Central memory CD4-positive, alpha-beta T cell (primary cell): ENCODE measurements at regions not wholly inside any gene's neighbourhood (a gene's known extent, or its start where the extent isn't known, plus 50 kb on each side); places are given as distances from the start of the nearest gene placed in this dataset.

Experiments used
- DNase-seq: peaks from one replicate; pipeline ENCODE4 v3.0.0; 2022

DNA sequence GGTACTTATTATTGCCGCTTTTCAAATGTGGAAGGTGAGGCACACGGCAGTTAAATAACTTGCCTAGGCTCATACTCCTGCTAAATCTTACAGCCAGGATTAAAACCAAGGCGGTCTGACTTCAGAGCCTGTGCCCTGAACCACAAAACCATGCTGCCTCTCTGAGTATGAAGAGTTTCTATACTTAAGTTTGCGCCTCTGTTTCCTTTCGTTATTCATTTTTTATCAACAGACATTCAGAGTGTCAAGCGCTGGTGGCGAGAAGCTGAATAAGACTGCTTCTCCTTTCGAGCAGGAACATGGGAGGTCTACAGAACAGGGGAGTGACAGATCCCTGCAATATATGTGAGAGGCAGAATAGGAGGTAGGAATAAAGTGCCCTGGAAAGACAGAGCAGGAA is 96.0 kb upstream of the DUSP10 start:
- peak; percentile 9 for DNase-seq

DNA sequence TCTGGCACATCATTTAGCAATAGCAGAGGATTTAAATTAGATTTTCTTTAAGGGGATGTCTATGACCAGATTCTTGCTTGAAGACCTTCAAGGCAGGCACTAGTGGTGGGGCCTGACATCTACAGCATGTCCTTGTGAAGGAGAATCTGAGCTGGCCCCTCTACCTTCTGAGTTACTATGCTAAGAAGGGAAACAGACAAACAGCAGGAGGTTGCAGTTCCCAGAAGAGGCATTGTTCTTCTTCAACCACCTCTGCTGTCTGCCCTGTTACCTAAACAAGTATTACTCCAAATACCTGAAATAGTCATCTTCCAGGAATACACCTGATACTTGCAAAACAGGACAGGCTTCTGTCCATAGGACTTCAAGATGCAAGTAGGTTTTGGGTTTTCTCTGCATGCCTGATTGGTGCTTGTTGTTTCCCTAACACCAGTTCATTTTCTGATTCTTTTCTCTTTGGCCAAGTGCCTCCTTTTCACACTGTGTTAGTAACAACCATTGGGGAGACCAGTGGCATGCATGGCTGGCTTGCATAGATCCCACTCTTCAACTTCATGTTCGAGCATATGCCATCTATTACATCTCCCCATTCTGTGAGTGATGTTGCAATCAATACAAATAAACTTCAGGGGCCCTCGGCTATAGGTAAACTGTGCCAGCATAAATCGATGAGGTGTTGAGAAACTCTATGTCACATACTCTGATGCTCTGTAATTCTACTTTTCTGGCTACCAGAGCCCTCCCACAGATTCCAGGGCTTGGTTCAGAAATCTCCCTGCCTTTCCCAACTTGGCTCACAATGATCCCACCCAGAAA is 93.0 kb upstream of the DUSP10 start:
- no peak for DNase-seq

DNA sequence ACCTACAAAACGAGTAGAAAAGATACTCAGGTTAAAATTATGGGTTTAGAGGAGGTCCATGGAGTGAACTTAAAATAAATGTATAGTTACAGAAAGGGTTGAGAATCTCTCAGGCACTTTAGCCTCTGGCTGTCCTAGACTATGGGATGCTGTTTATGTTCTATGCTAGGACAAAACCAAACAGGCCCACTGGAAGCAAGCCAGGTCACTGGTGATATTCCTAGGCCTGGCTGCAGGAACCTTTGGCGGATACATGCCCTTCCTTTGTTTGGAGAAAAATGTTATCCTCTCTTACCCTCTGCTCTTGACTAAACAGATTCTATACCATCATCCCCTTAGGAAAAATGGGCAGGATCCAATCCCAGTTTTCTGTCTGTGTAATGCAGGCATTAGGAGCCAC is 90.7 kb upstream of the DUSP10 start:
- no peak for DNase-seq

DNA sequence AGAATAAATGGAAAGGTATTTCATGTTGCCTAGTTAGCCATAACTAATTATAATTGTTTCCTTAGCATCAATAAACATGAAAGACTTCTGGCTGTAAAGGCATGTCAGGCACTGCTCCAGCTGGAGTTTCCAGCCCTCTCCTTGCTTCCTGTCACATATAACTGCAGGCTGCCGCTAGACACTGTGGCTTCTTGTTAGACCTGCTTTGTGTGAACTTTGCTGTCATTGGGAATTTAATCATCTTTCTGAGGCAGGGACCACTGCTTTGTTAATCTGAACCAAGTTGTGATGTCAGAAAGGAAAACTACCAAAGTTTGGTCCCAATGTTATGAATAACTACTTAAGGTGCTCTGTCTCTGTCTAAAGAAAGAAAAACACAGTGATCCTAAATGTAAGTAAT is 90.3 kb upstream of the DUSP10 start:
- no peak for DNase-seq

DNA sequence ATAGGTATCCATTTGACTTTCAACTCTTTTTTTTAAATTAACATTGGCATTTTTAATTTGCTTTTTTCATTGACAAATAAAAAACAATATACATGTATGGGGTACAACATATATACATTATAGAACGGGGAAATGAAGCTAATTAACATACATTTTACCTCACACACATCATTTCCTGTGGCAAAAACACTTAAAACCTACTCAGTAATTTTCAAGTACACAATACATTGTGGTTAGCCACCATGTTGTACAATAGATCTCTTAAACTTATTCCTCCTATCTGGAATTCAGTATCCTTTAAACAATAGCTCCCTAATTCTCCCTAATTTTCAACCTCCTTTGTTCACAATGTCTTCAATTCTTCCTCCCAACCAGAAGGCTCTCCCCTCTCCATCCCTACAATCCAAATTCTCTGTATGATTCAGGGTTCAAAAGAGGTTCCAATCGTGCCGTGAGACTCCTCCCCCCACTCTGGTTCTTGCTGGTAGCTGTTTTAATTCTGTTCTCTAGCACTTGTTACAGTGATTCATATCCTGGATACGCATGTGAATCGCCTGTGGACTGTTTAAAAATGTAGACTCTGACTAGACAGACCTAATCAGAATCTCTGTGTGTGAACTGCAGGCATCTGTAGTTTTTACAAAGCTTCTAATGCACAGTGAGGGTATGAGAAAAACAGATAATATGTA is 87.6 kb upstream of the DUSP10 start:
- peak; percentile 34 for DNase-seq

DNA sequence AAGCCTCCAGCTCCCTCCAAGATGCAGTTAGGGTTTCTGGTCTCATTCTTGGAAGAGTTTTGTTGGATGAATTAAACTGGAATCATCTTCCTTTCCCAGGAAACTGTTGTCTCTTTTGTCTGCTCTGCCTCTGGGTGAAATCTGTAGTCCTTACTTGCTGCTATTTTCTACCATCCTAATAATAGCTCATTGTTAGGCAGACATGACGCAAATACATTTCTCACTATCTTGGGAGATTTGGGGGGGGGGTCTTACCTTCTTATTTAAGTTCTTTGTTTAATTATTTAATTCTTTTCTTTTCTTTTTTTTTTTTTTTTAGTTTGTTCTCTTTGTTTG is 85.4 kb upstream of the DUSP10 start:
- no peak for DNase-seq

DNA sequence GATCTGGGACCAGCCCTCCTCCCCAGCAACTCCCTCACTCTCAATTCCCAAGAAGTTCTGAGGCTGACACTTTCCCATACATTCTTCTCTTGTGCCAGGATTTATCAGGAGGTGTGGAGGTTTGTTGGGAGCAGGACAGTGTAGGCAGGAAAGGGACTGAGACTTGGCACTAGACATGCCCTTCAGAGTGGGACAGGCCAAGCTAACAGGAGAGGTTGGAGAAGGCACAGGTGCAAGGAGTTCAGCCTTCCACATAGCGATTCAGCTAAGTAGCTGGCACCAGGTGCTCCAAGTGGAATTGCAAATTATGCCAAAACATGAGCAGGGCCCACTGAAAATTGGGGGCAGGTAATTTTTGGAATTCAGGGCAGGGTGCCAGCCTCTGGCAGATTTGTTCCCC is 83.0 kb upstream of the DUSP10 start:
- no peak for DNase-seq

DNA sequence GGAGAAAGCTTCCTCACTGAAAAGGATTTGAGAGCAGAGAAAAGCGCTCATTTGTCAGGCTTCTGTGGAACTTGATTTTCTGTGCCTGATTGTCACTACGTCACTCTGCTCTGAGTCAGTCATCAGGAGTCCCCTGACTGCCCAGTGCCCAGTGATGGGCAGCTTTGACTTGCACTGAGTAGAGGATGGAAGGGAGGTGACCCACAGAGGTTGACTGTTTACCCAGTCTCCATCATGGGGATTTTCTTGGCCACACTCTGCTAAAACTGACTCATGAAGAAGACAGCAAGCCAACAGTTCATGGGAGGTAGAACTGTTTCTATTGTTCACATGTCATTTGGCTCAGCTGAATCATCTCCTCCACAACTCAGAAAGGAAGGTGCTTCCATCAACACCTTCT is 82.1 kb upstream of the DUSP10 start:
- DNase-seq, result no peak

DNA sequence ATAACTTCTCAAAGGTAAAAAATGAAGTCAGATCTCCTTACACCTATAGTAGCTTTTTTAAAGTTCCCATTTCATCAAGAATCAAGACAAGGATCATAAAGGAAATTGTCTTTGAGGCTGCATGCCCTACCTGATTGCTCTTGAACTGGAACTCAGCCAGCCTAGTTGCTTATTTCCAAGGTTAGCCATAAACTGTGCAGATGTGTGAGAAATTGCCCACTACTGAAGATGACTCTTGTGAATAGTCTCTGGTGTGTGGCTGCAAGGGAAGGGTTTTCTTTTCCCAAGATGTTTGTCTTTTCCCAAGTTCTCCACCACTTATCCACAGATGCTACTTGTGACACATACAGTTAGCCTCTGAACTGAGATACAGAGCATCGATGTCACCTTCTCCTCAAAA is 81.7 kb upstream of the DUSP10 start:
- DNase-seq, result no peak

DNA sequence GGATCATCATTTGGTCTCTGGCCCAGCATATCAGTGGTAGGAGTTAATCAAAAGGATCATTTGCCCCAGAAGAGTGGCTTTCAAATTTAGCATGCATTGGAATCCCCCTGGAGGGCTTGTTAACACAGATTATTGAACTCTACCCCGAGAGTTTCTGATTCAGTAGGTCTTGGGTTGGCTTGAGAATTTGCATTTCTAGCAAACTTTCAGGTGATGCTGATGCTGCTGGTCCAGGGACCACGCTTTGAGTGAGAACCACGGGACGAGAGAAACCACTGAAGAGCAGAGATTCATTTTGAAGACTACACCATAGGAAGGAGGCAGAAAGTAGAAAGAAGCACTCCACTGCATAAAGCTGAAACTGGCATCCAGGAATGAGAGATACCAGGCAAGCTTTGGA is 81.3 kb upstream of the DUSP10 start:
- DNase-seq, result no peak

DNA sequence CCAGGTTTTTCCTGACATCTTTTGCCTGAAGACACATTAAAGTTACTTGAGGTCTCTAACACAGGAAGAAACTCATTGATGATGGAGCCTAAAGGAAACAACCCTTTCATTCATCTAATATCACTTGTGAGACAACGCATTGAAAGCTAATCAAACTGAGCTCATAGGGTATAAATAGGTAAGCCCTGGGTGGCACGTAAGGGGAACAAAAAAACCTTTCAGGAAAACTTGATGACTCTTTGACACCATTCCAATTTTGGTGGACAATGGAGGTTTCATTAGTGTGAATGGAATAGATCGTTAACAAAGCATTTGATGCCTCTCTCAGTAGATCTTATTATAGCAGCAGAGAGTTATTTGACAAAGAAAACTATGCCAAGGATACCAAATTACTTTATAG is 80.7 kb upstream of the DUSP10 start:
- no peak for DNase-seq

DNA sequence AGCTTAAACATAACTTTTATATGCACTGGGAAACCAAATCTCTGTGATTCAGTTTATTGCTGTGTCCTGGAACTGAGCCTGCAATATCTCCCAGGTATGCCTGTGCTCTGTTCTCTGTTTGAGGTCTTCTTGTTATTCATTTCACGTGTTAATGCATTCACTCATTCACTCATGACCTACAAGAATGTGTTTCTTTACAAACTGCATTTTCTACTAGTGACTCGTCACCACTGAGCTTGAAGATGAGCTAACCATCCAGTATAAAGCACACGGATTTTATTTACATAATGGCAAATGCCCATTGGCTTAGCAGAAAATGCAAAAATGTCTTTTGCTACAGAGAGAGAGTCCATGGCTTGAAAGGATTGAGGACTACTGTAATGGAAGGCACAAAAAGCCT is 75.0 kb upstream of the DUSP10 start:
- no peak for DNase-seq

DNA sequence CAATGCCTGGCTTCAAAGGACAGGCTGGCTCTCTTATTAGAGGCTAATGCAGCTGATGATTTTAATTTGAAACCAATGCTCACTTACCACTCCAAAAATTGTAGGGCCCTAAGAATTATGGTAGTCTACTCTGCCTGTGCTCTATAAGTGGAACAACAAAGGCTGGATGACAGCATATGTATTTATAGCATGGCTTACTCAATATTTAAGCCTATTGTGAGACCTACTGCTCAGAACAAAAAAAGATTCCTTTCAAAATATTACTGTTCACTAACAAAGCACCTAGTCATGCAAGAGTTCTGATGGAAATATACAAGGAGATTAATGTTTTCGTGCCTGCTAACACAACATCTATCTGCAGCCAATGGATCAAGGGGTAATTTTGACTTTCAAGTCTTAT is 73.8 kb upstream of the DUSP10 start:
- DNase-seq, result no peak

DNA sequence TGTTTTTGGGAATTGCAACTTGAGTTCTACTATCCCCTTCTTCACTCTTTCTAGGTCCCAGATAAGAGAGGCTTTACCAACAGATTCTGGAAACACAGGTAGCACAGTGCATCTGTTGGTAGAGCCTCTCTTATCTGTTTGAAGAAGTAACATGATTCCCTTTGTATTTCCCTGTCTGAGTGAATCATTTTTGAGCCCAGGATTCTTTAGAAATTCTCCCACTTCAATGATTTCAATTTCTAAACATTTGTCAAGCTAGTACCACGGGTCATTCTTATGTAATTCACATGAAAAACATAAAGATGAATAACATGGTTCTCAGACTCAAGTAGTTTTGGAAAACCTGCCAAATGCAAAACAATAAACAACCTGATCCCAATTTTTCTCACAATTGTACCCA is 72.0 kb upstream of the DUSP10 start:
- DNase-seq, result no peak

DNA sequence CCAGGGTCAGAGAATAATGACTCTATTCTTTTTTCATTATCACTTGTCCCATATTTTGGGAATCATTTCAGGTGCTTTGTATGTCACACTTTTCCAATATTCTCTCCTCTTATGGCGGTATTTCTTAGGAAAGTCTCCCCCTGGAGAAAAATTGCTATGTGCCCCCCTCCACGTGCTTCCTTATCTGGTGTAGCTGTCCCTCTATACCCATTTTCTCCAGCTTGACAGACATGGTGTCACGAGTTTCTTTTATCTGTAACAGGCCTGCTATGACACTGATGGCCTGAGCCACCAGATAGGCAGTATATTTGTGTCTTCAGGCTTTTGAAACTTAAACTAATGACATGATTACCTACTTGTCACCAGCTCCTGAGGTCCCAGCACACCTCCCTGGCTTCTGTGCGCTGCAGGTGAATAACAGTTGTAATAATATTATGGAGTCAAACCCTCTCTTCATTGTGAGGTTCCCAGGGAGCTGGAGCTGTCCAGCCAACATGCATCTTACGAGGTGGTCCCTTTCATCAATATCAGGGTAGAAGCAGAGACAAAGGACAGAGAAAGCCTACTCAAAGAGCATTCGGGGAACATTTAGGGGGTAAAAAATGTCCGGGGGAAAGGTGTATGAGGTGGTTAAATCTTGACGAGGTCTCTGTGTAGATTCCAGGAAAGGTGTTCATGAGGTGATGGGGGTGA is 71.2 kb upstream of the DUSP10 start:
- no peak for DNase-seq

DNA sequence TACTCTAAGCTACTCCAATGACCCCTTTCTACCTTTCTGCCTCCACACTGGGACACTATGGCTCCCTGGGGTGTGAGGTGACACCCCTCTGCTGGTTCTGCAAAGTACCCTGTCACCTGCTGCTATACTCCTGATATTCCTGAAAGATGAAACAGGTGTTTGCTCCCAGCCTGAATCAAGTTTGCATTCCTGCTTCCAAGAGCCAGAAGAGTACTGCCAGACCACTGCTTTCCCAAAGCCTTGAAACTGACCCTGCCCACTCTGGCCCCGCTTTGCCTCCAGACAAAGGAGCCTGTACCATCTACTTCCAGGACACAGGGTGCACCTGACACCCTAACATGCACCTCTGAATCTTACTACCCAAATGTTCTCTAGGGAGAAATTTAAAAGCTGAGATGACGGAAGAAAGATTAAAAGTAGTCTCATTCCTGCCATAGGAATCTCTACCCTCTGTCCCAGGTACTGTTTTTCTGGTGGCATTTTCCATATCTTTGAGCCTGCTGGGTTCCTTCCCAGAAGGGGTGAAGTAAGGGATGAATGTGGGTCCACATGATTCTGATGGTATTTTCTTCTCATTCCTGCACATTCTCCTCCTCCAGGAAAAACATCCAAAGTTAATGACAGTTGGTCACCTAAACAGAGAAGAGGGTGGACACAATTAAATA is 70.3 kb upstream of the DUSP10 start:
- DNase-seq, result no peak

DNA sequence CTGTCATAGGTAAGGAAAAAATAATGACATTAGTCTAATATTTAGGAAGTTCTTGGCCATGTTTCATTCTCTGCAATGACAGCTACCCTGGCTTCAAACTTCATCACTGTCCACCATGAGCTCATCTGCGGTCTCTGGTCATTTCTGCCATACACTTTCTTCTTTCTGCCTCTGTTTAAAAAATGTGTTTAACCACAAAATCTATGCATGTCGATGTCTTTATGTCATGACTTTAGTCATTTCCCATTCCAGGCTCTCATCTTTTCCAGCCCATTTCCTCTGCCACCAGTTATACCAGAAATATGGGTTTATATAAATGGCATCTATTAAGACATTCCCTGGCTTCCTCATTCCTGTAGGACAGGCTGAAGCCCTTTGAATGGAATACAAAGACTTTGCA is 68.5 kb upstream of the DUSP10 start:
- no peak for DNase-seq

DNA sequence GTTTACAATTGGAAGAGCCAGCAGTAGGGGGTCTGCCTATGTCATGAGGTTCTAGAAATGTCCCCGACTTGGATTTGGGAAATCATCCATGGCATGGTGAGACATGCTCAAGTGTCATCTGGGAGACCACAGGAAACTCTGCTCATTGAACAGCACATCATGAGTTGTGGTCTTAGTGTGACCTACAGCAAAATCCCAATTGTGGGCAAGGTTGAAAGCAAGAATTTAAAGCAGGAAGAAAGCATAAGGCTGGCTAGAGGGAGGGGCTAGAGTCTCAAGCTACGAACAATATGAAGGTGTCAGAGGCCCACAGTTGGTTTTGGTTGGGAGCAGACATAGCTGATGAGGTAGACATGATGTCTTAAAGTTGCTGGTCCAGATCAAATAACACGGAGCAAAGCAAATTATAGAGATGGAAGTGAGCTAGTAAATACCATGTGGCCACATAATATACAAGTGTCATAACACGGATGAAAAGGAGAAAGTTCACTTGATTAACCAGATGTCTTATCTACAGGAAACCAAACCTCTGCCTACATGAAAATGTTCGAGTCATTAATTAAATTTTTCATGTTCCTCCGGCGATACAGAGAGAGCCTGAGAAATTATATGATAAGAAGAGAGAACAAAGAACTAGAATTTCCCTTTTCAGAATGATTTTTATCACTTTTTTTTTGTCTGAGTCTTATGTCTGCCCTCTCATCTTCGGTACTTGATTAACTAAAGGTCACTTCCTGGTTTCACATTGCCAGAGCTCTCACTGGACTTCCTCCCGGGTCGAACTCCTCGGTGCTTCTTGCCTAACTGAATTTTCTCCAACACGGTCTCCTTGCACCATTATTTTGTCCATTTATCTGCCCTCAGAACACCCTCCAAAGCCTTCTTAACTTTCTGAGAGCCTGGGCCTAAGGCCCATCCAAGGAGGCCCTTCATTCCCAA is 67.5 kb upstream of the DUSP10 start:
- no peak for DNase-seq

DNA sequence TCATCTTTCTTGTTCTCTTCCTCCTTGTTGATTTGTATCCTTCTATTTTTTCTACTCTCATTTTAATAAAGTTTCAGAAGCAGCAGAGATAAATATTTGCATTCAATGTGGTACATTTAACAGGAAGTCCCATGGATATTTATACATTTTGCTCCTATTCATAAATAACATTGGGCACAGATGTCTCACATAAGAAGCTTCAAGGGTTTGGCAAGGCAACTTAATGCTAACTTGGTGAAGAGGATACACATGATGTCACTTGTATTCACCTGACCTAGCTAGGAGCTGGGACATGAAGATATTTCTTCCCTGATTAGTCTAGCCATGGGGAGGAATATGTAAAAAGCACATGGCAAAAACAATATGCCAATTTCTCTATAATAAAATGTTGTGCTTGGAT is 65.1 kb upstream of the DUSP10 start:
- DNase-seq, result no peak

DNA sequence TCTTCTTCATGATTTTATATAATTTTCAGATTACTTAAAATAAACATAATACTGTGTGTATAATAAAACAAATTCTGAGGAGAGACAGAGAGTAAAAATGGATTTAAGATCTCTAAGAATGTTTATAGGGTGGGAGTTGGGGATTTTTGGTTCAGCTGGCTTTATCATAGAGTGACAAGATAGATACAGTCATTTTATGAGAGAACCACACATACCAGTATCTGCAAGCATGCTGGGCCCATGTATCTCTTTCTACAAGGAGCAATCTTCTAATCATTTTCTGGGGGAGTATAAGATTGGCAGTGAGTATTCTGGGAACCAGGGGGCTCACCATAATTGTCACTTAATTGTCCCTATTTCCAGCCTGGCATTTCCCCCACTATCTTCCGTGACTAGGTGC is 64.3 kb upstream of the DUSP10 start:
- no peak for DNase-seq

DNA sequence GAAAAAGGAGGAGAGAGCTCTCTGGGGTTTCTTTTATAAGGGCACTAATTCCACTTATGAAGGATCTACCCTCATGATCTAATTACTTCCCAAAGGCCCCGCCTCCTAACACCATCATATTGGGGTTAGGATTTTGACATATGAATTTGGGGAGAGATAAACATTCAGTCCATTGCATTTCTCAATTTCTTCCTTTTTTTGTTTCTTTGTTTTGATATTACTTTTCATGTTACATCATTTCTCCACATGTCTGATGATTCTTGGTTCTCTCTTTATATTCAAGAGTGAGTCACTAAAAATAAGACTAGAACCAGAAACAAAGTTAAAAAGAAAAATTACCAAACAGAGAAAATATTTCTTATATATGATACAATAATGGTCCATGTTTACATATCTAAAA is 63.2 kb upstream of the DUSP10 start:
- DNase-seq, result no peak

DNA sequence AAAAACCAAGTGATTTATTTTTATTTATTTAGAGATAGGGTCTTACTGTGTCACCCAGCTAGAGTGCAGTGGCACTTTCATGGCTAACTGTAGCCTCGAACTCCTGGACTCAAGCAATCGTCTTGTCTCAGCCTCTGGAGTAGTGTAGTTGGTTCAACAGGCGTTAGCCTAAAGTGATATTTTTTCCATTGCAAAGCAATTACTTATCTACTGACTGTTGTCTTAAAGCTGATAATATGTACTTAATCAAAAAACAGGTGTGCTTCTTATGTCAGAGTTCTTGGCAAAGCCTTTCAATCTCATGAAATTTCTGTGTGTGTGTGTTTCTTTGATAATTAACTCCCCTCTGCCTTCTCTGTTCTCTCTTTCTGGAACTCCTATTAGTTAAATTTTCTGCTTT is 62.4 kb upstream of the DUSP10 start:
- no peak for DNase-seq
